ENCODE measurements at regions not wholly inside any gene's neighbourhood (a gene's known extent, or its start where the extent isn't known, plus 50 kb on each side); places are given as distances from the start of the nearest gene placed in this dataset.

DNA sequence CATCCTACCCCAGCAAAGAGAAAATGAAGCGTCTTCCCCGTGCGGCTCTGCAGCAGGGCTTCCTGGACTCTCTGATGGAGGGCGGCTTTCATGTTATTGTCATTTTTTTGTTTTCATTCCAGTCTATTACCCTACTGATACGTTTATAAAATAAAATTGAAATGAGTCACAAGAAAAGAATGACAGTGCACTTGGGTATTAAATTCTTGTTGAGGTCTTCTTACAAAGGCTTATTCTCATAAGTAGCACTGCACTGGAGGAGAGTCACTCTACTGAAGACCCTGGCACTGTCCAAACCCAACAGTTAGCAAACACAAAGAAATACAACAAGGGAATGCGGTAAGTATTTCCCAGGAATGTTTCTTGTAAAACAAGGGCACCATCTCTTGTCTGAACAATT lies 379.3 kb downstream of the MAFB start:
- Histone ChIP-seq H3K4me3 (ENCODE audit: low read length) (no peak overlapping the region), H3K27me3 (ENCODE audit: low read depth, low read length) (peaks cover 19% of the 10 kb centered on the region; the same call in 1 of the 2 replicates), H3K9me3 (ENCODE audit: insufficient read depth, low read length) (no peaks in the 10 kb centered on the region), H3K4me2 (ENCODE audit: low read length) (no peak overlapping the region), H3K27ac (ENCODE audit: low read length) (no peak overlapping the region), H2AFZ (ENCODE audit: low read depth, low read length) (no peak overlapping the region), H3K36me3 (replicated peaks; ENCODE audit: low read depth, low read length) (no peaks in the 10 kb centered on the region), H3K79me2 (ENCODE audit: low read length) (no peaks in the 10 kb centered on the region), H3K4me1 (ENCODE audit: low read length) (no peaks in the 10 kb centered on the region), H3K9ac (ENCODE audit: low read length) (no peak overlapping the region), H4K20me1 (ENCODE audit: insufficient read depth, low read length) (no peaks in the 10 kb centered on the region)
- TF ChIP-seq EZH2phosphoT487 (IDR thresholded peaks at IDR 0.05; ENCODE audit: low read depth): no peak
- TF ChIP-seq, protein P1, sequence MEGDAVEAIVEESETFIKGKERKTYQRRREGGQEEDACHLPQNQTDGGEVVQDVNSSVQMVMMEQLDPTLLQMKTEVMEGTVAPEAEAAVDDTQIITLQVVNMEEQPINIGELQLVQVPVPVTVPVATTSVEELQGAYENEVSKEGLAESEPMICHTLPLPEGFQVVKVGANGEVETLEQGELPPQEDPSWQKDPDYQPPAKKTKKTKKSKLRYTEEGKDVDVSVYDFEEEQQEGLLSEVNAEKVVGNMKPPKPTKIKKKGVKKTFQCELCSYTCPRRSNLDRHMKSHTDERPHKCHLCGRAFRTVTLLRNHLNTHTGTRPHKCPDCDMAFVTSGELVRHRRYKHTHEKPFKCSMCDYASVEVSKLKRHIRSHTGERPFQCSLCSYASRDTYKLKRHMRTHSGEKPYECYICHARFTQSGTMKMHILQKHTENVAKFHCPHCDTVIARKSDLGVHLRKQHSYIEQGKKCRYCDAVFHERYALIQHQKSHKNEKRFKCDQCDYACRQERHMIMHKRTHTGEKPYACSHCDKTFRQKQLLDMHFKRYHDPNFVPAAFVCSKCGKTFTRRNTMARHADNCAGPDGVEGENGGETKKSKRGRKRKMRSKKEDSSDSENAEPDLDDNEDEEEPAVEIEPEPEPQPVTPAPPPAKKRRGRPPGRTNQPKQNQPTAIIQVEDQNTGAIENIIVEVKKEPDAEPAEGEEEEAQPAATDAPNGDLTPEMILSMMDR (IDR thresholded peaks at IDR 0.05; ENCODE audit: low read depth, low read length): no peak

- Histone ChIP-seq H3K4me2 (ENCODE audit: low read length) (no peak overlapping the region), H3K9ac (ENCODE audit: low read length) (no peak overlapping the region), H3K27ac (ENCODE audit: low read length) (no peak overlapping the region), H3K4me1 (ENCODE audit: low read length) (no peaks in the 10 kb centered on the region), H4K20me1 (ENCODE audit: insufficient read depth, low read length) (no peaks in the 10 kb centered on the region), H3K4me3 (ENCODE audit: low read length) (no peak overlapping the region), H3K27me3 (ENCODE audit: low read depth, low read length) (0 out of 2 replicates have a peak, but pooled peaks cover 7% of the 10 kb centered on the region), H3K9me3 (ENCODE audit: insufficient read depth, low read length) (no peaks in the 10 kb centered on the region), H2AFZ (ENCODE audit: low read depth, low read length) (no peak overlapping the region), H3K79me2 (ENCODE audit: low read length) (no peaks in the 10 kb centered on the region), H3K36me3 (replicated peaks; ENCODE audit: low read depth, low read length) (no peaks in the 10 kb centered on the region)
- TF ChIP-seq, protein P1 (IDR thresholded peaks at IDR 0.05; ENCODE audit: low read depth, low read length): no peak
- no peak for TF ChIP-seq EZH2phosphoT487 (IDR thresholded peaks at IDR 0.05; ENCODE audit: low read depth)
Measured at GRCh38 chr20:40307997-40308396, 381.0 kb downstream of the MAFB start.

DNA sequence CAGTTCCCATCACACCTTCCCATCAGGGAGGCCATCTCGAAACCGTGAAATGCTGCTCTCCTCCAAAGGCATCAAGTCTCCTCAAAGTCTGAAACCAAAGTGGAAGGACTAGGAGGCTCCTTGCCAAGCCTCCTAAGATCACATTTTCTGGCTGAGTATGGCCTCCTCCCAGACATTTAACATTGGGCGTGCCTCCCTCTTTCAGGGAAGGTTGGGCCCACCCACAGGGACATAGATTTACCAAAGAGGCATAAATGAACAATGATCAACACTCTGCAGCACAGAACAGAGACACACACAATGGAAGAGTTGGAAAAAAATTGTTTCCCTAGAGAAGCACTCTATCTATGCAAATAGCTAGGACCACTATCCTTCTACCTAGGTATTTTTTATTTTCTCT lies 381.8 kb downstream of the MAFB start:
- H3K9ac ChIP-seq (ENCODE audit: low read length): no peak overlapping the region
- H3K27me3 ChIP-seq (ENCODE audit: low read depth, low read length): 0 out of 2 replicates have a peak, but pooled peaks cover 4% of the 10 kb centered on the region
- H3K4me2 ChIP-seq (ENCODE audit: low read length): no peak overlapping the region
- H3K4me3 ChIP-seq (ENCODE audit: low read length): no peak overlapping the region
- H3K27ac ChIP-seq (ENCODE audit: low read length): no peak overlapping the region
- no peaks in the 10 kb centered on the region for H3K79me2 ChIP-seq (ENCODE audit: low read length)
- no peaks in the 10 kb centered on the region for H3K9me3 ChIP-seq (ENCODE audit: insufficient read depth, low read length)
- TF ChIP-seq EZH2phosphoT487 (IDR thresholded peaks at IDR 0.05; ENCODE audit: low read depth): no peak
- TF ChIP-seq, protein P1 (IDR thresholded peaks at IDR 0.05; ENCODE audit: low read depth, low read length): no peak
- no peaks in the 10 kb centered on the region for H4K20me1 ChIP-seq (ENCODE audit: insufficient read depth, low read length)
- no peak overlapping the region for H2AFZ ChIP-seq (ENCODE audit: low read depth, low read length)
- H3K4me1 ChIP-seq (ENCODE audit: low read length): no peaks in the 10 kb centered on the region
- no peaks in the 10 kb centered on the region for H3K36me3 ChIP-seq (replicated peaks; ENCODE audit: low read depth, low read length)

GRCh38 chr20:40305303-40305702 lies 383.7 kb downstream of the MAFB start:
- TF ChIP-seq EZH2phosphoT487 (IDR thresholded peaks at IDR 0.05; ENCODE audit: low read depth): no peak
- TF ChIP-seq, protein P1 (IDR thresholded peaks at IDR 0.05; ENCODE audit: low read depth, low read length): no peak
- Histone ChIP-seq H3K27me3 (ENCODE audit: low read depth, low read length) (peaks cover 14% of the 10 kb centered on the region), H3K9ac (ENCODE audit: low read length) (no peak overlapping the region), H3K4me3 (ENCODE audit: low read length) (no peak overlapping the region), H2AFZ (ENCODE audit: low read depth, low read length) (no peak overlapping the region), H3K27ac (ENCODE audit: low read length) (no peak overlapping the region), H3K36me3 (replicated peaks; ENCODE audit: low read depth, low read length) (no peaks in the 10 kb centered on the region), H3K9me3 (ENCODE audit: insufficient read depth, low read length) (no peaks in the 10 kb centered on the region), H4K20me1 (ENCODE audit: insufficient read depth, low read length) (no peaks in the 10 kb centered on the region), H3K79me2 (ENCODE audit: low read length) (no peaks in the 10 kb centered on the region), H3K4me1 (ENCODE audit: low read length) (no peaks in the 10 kb centered on the region), H3K4me2 (ENCODE audit: low read length) (no peak overlapping the region)
